ENCODE measurements at regions not wholly inside any gene's neighbourhood (a gene's known extent, or its start where the extent isn't known, plus 50 kb on each side); places are given as distances from the start of the nearest gene placed in this dataset.
"Not testable (repeated sequence)": the region's sequence is repeated elsewhere in the genome, so short reads cannot be mapped to it uniquely, and the experiment has no call there.

- intact Hi-C loops (cut with DNase I, micrococcal nuclease): loop anchor here in 1 of 2 donors (5.0 to 10.0 kb wide), 2 partner anchors 257 to 681 kb away; partner anchors contain the start of gene SCAF11
- DNase-seq (peak in 1 of 2 donors; percentile 21), ATAC-seq (peak; percentile 54)
Measured at GRCh38 chr12:46675736-46676135, 150.1 kb downstream of the SLC38A4 start.

DNA sequence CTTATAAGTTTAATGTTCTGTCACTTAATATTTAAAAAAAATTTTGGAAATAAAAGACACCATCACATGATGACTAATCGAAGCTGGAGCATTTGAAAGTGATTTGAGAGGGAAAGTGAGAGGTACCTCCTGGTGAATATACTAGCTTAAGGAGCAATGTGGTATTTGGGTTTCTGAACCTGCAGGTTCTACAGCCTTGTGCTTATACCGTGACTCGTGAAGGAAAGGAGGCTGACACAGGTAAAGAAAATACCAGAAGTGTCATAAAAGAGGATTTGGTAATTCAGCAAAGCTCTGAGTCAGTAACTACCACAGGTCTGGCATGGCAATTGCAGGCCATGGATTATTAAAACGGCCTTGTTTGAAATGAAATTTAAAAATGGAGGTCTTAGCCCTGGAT lies 151.0 kb downstream of the SLC38A4 start:
- intact Hi-C loops (cut with DNase I, micrococcal nuclease): loop anchor here in 1 of 2 donors (5.0 to 10.0 kb wide), 2 partner anchors 258 to 680 kb away; partner anchors contain the start of gene SCAF11
- DNase-seq (no peak), ATAC-seq (no peak)

DNA sequence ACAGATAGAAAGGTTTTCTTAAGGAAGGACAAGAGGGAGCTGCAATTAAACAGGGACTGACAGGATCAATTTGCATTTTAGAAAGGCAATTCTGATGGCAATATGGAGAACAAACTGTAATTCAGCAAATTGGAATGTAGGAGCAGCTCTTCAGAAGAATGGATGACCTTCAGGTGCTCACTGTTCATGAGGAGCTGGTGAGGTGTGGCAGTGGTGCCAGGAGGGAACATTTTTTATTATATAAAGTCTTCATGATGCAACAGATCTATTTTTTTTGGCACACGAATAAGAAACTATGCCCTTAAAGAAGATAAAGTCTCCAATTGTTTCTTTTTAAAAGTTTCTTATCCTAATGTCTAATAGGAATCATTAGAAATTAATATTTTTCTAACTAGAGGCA lies 151.7 kb downstream of the SLC38A4 start:
- intact Hi-C loops (cut with DNase I, micrococcal nuclease): loop anchor here in 1 of 2 donors (10.0 kb wide), 1 partner anchor 679 kb away; the partner anchor contains the start of gene SCAF11
- no peak for ATAC-seq
- no peak for DNase-seq

DNA sequence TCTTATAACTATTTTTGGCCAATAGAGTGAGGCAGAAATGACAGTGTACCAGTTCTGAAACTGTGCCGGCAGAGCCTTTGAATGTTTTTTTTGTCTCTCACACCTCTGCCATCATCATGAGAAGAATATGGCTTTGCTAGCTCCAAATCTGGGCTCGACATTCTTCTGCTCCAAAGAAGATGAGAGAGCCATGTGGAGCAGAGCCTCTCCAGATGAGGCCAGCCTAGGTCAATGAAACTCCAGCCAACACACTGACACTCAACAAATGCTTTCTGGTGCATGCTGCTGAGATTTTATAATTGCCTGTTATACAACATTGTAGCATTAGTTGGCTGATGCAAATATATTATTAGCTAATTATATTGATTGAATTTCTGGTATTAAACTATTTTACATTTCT lies 154.7 kb downstream of the SLC38A4 start:
- DNase-seq (no peak), ATAC-seq (no peak)
- intact Hi-C loops (cut with DNase I, micrococcal nuclease): loop anchor here in 1 of 2 donors (10.0 kb wide), 1 partner anchor 676 kb away; the partner anchor contains the start of gene SCAF11

DNA sequence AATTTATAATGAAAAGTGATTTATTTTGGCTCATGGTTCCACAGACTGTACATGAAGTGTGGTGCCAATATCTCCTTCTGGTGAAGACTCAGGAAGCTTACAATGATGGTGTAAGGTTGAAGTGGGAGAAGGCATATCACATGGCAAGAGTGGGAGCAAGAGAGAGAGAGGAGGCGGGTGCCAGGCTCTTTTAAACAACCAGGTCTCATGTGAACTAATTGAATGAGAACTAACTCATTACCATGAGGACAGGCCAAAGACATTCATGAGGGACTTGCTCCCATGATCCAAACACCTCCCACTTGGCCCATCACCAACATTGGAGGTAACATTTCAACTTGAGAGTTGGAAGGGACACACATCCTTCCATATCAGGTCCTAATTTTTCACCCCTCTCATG lies 155.2 kb downstream of the SLC38A4 start:
- no peak for DNase-seq
- ATAC-seq: no peak
- intact Hi-C loops (cut with DNase I, micrococcal nuclease): loop anchor here in 1 of 2 donors (10.0 kb wide), 1 partner anchor 676 kb away; the partner anchor contains the start of gene SCAF11

GRCh38 chr12:46669720-46670119 lies 156.1 kb downstream of the SLC38A4 start:
- ATAC-seq: no peak

DNA sequence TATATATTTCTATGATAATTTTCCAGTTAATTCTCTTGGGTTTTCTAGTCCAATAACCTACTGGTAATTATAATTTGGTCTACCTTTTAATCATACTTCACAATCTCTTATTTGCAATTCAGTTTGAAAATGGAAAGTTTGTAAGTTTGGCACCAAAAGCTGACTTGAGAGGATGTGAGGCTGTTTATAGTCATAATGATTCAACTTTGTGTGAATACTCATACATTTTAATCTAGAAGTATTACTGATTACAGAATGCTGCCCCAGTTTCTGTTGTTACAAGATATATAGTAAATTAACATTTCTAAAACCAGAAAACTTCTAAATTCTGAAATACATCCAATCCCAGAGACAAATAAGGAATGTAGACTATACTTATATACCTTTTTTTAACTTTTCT lies 158.2 kb downstream of the SLC38A4 start:
- intact Hi-C loops (cut with DNase I, micrococcal nuclease): loop anchor here in 1 of 2 donors (10.0 kb wide), 1 partner anchor 523 kb away; no protein-coding TSS in a partner anchor
- ATAC-seq (no peak), DNase-seq (no peak)

More at GRCh38 chr12:46669720-46670119, 156.1 kb downstream of the SLC38A4 start:
- intact Hi-C loops (cut with DNase I, micrococcal nuclease): loop anchor here in 1 of 2 donors (10.0 kb wide), 2 partner anchors 525 to 675 kb away; partner anchors contain the start of gene SCAF11
- DNase-seq: no peak

DNA sequence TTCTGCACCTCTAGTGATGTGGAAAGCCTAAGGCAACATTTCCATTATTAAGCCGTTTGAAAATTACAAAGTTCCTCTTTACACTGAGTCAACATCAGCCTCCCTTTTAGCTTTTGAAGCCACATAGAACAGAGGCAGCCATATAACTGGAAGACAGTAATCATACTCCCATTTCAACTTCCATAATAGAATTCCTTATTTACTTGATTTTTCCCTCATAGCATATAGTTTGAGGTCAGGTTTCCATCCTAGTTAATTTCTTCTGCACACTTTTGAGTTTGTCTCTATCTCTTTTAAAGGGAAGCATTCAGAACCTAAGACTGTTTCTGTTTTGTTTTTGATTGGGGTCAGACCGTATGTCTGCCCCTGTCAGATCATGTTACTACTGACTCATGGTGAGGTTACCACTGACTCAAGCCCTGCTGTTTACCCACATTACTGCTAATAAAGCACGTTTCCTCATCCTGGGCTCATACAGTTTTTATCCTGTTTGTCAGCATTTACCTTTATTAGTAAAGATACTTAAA lies 161.0 kb downstream of the SLC38A4 start:
- ATAC-seq (no peak), DNase-seq (no peak)
- intact Hi-C loops (cut with DNase I, micrococcal nuclease): loop anchor here in 1 of 2 donors (10.0 kb wide), 1 partner anchor 520 kb away; no protein-coding TSS in a partner anchor

DNA sequence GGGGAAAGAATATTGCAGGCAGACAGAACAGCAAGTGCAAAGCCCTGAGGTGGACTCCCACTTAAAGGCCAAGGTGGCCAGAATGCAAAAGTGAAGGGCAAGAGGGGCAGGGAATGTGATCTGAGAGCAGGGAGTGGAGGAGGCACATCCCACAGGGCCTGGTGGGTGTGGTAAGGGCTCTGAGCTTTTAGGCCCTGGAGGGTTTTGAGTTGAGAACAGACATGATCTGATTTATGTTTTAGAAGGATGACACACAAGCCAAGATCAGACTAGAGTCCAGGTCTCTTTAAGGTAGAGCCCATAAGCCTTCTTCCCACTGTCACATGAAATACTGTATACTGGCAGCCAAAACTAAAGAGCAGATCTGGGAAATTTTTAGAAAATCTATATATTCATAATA lies 162.5 kb downstream of the SLC38A4 start:
- ATAC-seq: no peak
- intact Hi-C loops (cut with DNase I, micrococcal nuclease): loop anchor here in 1 of 2 donors (10.0 kb wide), 1 partner anchor 519 kb away; no protein-coding TSS in a partner anchor
- no peak for DNase-seq

DNA sequence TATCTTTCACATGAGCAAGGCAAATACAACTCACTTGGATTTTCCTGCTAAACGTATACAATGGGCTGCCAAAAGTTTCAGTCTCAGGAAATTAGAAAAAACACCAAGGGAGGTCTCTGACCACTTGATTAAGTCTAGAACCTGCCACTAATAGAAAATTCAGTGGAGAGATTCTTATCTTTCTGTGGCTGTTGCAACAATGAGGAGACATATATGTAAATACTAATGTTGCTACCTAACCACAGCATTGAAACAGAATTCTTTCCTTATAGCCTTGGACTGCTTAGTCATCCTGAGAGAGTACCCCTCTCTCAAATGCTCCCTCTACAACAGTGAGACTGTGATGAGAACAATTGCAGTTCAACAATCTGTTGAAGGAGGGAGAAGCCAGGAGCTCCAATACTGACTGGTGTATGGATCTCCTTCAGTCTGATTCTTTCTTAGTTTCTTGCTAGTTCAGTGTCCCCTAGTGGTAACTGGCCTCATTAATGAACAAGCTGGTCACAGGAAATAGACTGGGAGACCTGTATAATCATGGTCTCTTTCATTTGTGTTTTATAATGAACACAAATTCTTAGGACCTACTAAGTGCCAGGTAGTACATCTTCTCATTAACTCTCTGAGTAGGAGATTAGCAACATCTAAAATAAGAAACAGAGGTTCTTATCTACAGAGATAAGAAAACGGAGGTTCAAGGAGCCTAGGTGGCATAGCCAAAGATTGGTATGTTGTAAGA lies 164.5 kb downstream of the SLC38A4 start:
- intact Hi-C loops (cut with DNase I, micrococcal nuclease): loop anchor here in 1 of 2 donors (10.0 kb wide), 1 partner anchor 516 kb away; no protein-coding TSS in a partner anchor
- DNase-seq: no peak
- peak; percentile 97 for ATAC-seq

GRCh38 chr12:46660719-46661109 lies 165.1 kb downstream of the SLC38A4 start:
- DNase-seq: no peak
- intact Hi-C loops (cut with DNase I, micrococcal nuclease): loop anchor here in 1 of 2 donors (10.0 kb wide), 1 partner anchor 516 kb away; no protein-coding TSS in a partner anchor
- ATAC-seq: no peak

DNA sequence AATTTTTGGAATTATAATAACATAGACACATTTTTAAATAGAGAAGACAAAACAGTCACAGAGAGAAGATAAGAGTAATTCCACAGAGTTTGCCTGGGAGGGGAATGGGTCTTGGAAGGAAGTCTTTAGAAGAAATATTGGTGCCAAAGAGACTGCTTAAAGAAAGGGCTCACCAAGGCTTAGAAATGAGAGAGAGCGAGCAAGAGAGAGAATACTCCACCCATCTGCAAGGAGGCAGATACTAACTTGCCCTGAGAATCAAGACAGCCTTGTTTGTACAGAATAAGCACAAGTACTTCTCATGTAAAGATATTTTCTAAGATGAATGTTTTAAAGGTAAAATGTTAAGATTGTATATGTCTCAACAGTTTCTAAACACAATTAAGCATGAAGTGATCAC lies 165.5 kb downstream of the SLC38A4 start:
- intact Hi-C loops (cut with DNase I, micrococcal nuclease): loop anchor here in 1 of 2 donors (10.0 kb wide), 1 partner anchor 515 kb away; no protein-coding TSS in a partner anchor
- no peak for DNase-seq
- no peak for ATAC-seq

DNA sequence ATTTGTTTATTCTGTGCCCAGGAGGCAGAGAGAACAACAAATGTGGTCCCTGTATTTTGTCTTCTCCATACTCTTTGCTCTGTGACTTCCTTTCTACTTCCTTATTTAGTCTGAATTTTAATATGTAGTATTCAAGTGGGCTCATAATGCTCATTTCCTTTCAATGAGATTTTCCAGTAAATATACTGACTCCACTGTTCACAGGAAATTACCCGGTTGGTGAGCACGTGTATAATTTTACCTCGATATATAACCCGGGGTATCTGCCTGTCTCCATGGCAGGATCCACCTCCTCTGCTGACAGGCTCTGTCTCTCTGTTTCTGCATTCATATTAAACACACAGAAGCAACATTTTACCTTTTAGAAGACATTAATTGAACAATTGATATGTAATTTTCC lies 166.0 kb downstream of the SLC38A4 start:
- no peak for DNase-seq
- intact Hi-C loops (cut with DNase I, micrococcal nuclease): loop anchor here in 1 of 2 donors (10.0 kb wide), 1 partner anchor 515 kb away; no protein-coding TSS in a partner anchor
- ATAC-seq: no peak

- DNase-seq (no peak), ATAC-seq (no peak)
- intact Hi-C loops (cut with DNase I, micrococcal nuclease): no loop called here
Measured at GRCh38 chr12:46659032-46659650, 166.7 kb downstream of the SLC38A4 start.

- intact Hi-C loops (cut with DNase I, micrococcal nuclease): no loop called here
Measured at GRCh38 chr12:46657453-46658411, 168.1 kb downstream of the SLC38A4 start.

DNA sequence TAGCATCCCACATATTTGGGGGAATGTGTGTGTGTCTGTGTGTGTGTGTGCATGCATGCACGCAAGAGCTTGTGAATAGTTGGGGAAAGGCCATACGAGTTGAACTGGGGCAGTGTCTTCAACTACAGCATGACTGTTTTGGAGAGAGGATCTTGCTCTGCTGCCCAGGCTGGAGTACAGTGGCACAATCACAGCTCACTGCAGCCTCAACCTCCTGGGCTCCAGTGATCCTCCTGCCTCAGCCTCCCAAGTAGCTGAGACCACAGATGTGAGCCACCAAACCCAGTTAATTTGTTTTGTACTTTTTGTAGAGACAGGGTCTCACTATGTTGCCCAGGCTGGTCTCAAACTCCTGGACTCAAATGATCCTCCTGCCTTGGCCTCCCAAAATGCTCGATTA lies 169.8 kb downstream of the SLC38A4 start:
- DNase-seq; intact Hi-C loops (cut with DNase I, micrococcal nuclease); ATAC-seq: not testable (repeated sequence)

More at GRCh38 chr12:46657453-46658411, 168.1 kb downstream of the SLC38A4 start:
- no peak for ATAC-seq
- DNase-seq: no peak

DNA sequence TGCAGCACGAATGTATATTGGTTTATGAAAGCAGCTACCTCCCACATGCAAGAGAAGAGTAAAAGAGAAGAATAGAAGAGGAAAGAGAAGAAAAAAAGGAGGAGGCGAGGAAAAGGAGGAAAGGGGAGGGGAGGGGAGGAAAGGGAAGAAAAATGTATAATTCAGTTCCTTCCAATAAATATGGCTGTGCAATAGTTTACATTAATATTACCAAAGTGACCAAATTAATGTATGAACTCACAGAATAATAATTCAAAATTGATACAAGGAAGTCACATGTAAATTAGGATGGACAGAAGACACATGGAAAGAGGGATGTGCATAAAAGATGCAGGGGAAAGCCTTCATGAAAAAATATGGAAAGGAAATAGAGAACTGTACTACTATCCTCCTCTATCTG lies 172.5 kb downstream of the SLC38A4 start:
- DNase-seq: no peak
- intact Hi-C loops (cut with DNase I, micrococcal nuclease): no loop called here
- no peak for ATAC-seq

- intact Hi-C loops (cut with DNase I, micrococcal nuclease): no loop called here
- no peak for ATAC-seq
- no peak for DNase-seq
Measured at GRCh38 chr12:46652692-46653091, 173.1 kb downstream of the SLC38A4 start.

Measured in left colon (tissue), 2 donors.